AG08395 (cell line): ENCODE measurements at regions not wholly inside any gene's neighbourhood (a gene's known extent, or its start where the extent isn't known, plus 50 kb on each side); places are given as distances from the start of the nearest gene placed in this dataset.
"Not testable (repeated sequence)": the region's sequence is repeated elsewhere in the genome, so short reads cannot be mapped to it uniquely, and the experiment has no call there.

Experiments used
- DNase-seq: peaks from one replicate; pipeline ENCODE4 v3.0.0; 2012; ENCODE audit warnings: mixed read lengths, low spot score

DNA sequence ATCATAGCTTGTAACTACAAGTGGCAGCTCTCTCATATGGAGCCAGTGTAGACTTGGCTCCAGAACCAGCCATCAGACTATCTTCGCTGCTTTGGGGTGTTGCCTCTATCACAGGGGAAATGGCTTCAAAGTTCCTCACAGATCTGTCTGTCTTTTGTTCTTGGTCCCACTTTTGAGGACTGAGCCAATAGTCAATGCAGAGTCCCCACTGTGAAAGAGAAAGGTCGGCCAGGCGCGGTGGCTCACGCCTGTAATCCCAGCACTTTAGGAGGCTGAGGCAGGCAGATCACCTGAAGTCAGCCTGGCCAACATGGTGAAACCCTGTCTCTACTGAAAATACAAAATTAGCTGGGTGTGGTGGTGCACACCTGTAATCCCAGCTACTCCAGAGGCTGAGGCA is 86.9 kb upstream of the FZD7 start:
- DNase-seq = not testable (repeated sequence)

DNA sequence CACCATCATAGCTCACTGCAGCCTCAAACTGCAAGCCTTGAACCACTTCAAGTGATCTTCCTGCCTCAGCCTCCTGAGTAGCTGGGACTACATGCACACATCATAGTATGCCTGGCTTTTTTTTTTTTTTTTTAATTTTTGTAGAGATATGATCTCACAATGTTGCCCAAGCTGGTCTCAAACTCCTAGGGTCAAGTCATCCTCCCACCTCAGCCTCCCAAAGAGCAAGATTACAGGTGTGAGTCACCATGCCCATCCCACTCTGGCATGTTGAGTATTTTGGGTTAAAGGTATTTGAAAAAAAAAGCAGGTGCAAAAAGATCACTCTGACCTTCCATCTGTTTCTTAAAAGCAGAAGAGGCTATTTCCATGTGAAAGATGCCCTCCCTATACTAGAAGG is 86.4 kb upstream of the FZD7 start:
- DNase-seq = no peak

DNA sequence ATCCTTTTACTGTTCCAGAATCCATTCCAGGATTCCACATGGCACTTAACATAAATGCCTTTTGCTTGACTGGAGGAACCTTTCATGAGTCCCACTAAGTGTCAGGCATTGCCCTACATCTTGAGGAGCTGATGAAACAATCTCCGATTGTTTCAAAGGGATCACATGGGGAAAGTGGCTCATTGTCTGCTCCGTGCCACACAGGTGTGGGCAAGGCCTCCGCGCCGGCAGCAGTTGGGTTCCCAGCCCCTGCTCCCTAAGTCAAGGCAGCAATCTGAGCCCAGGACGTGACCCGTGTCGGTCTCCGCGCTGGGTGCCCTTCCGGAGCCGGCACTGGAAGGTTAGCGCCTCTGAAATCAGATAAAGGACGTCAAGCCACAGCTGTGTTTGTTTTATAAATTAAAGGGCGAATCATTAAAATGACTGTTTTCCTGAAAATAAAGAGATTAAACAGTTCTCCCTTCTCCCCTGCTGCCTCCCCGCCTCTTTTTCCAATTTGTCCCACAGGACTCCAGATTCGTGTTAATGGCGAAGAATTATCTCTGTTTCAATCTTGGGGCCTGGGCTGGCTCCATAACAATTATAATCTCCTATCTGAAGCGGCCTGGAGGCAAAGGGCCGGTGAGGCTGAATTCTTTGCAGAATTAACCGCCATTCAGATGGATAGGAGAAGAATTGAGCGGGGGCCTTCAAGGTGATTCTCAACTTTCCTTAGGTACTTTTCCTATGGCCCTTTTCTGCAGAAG is 84.3 kb upstream of the FZD7 start:
- DNase-seq = no peak

DNA sequence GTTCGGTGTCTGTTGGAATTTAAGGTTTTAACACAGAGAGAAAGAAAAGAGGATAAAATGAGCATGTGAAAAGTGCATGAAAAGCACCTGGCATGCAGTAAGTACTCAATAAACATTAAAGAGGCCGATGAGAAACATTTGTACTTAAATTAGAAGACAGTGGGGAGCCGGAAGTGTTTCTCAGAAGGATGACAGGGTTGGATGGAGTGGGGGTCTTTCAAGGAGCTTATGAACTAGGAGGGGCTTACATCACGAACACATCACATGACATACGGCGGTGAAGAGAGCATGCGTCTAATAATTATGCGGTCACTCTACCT is 83.8 kb upstream of the FZD7 start:
- DNase-seq = no peak

DNA sequence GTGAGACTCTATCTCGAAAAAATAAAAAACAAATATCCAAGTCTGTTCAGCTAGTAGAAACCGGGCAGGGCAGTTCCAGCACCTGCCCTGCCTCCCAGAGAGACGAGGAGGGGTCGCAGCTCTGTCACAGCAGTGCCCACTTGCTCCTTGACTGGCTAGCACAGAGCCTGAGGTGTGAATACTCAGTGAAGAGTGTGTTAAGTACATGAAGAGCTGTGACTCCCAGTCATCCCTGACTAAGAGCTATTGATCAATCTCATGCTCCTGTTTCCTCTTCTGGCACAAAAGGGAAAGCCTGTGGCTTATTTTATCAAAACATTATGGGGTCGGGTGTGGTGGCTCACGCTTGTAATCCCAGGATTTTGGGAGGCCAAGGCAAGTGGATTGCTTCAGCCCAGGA is 83.0 kb upstream of the FZD7 start:
- DNase-seq = peak; percentile 66

DNA sequence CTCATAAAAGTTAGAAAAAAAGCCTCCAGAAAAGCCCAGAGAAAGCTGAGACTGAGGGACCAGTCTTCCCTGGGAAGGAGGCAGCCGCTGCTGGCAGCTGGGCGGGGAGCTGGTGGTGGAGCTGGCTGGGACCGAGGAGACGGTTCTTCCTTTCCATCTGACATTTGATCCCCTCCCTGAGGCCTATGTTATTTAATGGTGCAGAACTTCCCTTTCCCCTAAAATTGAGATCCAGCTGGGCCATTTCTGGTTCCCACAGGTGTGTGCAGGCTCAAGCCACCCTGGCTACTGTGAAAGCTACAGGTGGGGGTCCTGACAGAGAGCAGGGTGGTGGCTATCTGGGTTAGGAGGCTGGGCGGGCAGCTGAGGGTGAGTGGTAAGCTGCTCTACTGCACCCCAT is 81.5 kb upstream of the FZD7 start:
- no peak for DNase-seq

DNA sequence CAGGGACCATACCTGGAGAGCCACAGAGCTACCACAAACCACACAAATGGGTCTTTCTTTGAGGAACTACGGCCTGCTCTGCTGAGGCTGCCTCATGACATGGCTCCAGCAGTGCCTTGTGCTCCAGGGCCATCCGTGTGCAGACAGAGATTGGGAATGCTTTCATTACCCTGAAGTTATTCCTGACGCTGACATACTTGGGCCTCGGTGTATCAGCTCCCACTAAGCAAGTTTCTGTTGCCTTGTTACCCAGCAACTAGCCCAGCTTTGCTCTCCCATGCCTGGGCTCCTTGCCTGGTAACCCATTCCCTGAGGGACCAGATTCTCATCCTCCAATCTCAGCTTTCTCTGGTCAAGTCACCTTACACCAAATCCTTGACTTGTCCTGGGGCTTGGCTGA is 80.3 kb upstream of the FZD7 start:
- DNase-seq = no peak

DNA sequence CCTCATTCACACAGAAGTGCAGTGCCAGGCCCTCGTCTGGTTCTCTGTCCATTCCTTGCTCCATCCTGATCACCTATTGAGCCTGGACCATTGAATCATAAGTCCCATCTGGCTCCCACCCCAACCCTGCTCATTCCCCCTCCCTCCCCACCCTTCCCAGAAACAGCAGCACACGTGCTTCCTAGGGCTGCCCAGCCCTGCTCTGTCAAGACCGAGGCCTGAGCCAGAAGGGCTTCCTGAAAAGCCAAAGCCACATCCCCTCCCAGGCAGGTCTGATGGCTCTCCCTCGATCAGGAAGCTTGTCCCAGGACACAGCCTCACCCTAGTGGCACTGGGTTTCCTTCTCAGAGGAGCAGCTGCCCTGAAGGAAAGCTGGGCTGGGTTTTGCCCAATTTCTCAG is 79.8 kb upstream of the FZD7 start:
- no peak for DNase-seq

DNA sequence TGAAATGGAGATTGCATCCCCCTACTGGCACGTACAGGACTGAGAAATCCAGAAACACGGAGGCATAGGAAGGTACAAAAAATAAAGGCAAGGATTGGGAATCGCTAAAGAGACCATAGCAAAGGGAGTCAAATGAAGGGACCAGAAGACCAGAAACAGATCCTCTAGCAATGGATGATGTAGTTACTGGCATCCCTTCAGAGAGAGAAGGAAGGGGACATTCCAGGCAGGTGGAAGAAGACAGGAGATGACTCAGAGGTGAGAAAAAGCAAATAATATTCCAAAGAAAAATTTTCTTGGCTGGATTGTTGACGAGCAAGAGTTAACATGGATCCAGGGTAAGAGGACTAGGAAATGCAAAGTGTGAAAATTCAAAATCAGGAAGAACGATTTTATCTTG is 78.4 kb upstream of the FZD7 start:
- no peak for DNase-seq

DNA sequence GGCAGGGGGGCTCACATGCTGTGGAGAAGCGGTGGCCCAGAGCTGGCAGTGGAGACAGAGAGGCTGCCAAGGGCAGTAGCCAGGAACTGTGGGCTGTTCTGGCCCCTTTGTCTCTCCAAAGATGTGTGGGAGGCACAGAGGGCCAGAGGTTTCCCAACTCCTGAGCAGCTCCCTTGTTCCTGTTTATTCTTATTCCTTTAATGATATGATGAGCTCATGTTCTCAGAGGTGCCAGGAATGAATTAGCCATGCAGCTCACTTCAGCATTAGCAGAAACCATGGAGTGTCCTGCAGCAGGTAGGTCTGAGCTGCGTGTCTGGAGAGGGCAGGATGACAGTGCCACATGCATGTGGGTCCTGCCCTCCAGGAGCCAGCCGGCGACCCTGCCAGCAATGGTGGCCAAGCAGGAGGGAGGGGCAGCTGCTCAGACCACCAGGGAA is 77.9 kb upstream of the FZD7 start:
- DNase-seq = no peak

DNA sequence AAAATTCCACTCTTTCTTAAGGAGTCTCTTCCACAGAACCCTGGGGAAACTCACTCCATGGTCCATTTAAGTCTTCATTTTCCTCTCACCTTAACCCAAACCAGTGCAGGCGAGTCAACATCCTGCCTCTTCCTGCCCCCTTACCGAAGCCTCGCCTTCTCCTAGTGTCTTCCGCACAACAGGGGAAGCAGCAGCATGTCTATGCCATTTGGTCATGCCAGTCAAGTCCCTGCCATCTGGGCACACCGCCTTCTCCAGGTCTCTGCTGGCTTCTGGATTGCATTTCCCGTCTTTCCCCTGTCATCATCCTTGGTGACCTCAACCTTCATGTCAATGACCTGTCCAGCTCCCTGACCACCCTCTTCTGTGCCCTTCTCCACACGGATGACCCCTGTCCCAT is 77.3 kb upstream of the FZD7 start:
- no peak for DNase-seq

DNA sequence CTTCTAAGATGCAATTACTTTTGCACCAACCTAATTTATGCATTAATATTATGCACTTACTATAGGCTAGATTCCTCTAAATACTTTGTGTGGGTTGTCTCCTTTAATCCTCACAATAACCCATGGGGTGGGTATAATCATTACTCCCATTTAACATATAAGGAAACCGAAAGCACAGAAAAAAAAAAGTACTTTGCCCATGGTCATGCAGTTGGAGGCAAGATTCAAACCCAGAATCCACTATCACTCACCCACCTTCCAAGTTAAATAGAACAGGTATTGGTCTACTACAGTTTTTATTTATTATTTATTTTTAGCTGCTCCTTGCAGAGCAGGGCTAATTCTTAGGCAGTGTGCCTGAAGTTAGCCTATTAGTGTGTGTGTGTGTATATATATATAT is 76.6 kb upstream of the FZD7 start:
- no peak for DNase-seq

DNA sequence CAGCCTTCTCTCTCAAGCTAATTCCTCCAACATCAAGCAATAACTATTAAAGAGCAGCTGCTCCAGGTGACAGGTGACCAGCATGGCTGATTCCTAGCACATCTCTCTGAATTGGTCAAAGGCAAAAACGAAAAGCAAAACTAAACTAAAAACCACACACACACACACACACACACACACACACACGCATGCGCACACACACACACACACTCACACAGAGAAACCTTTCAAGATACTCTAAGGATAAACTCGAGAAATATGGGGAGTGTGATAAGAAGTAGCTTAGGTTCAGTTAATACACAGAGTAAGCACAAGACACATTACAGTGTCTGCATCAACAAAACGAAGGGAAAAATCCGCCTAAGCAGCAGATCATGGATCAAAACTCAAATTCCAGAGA is 74.5 kb upstream of the FZD7 start:
- no peak for DNase-seq

DNA sequence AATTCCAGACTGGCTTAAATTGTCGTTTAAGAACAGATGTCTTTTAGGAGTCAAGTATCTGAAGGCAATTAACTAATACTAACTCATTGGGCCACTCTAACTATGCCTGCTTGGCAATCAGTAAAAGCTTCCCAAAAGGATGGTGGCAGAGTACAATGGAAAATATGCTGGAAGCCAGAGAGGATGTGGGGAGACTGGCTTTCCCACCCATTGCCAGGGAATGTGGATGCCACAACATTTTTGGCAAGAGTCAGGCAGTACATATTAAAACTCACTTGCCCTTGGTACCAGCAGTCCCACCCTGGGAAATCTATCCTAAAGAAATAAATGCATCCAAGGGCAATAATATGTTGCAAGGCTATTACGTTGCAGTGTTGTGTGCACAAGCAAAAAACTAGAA is 74.0 kb upstream of the FZD7 start:
- peak; percentile 69 for DNase-seq

DNA sequence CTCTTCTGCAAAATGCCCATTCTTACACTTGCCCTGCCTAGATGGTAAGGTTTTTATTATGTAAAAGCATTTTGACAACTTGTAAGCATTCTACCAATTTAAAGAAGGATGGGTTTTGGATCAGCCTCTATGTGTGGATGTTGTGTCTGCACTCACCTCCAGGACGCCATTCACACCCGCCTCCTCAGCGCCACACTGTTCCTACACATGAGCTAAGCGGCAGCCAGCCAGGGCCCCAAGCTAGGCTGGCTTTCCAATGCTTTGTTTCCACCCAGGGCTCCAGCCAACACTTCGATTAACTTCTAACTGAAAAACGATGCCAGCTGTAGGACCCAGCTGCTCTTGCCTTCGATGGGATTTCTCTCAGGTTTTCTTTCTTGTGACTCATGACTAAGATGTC is 73.3 kb upstream of the FZD7 start:
- no peak for DNase-seq

DNA sequence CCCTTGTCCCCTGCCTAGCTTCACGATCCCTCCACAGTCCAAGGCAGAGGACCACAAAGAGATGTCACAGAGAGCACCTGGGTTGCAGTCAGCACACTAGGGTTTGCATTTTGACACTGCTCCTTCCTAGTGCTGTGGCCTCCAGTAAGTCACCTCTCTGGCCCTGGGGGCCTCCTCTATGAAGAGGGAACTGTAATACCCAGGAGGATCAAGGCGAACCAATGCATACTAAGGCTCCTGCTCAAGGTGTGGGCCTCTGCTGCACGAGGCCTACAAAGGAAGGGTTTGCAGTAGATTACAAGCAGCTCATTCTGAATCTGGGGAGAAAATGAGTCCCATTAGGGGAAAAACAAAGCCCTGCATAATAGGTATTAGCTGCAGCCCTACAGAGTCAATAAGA is 72.3 kb upstream of the FZD7 start:
- no peak for DNase-seq

DNA sequence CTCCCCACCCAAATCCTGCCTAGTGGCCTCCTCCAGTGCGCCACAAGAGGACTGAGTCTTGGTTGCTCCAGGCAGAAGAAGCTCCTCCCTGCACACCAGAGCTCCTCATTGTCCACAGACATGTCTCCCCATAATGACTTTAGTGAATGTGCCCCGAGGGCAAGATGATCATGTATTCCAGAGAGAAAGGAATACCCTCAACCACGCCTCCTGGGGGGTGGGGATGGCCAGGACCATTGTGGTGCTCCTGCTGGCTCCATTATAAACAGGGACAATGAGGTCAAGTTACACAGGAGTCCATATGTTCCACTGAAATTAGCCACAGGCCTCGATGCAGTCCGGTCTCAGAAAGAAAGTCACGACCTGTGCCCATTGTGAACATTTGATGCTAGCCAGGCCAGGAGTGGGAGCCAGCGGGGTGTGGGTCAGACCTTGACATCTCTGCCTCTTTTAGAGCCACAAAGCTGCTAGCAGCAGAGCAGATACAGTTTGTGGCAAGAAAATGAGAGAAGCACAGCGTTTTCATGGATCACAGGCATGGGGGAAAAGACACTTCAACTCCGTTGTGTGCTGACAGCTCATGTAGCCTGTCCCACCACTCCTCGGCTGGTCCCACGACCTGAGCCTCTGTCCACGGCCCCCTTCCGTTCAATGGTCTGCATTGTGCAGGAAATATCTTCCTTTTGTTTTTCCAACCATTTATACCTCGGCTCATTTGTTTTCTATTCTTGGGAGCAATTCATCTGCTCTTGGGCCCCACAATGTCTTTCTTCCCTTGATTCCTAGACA is 70.7 kb upstream of the FZD7 start:
- DNase-seq = no peak

DNA sequence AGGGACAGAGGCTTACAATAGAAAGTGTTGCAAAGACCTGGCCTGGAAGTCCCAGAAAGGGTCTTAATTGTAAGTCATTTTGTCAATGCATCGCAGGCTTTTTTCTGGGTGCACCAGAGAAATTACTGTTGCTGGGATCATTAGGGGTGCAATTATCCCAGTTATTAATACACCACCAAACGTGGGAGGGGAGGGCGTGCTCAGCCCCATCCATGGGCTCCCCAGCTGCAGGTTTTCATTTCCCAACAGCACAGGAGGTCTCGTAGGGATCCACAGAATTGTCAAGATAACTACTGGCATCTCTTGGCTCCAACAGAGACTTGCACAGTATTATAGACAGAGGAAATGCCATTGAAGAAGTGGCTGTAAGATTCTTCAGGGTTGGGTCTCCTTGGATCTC is 69.6 kb upstream of the FZD7 start:
- no peak for DNase-seq

DNA sequence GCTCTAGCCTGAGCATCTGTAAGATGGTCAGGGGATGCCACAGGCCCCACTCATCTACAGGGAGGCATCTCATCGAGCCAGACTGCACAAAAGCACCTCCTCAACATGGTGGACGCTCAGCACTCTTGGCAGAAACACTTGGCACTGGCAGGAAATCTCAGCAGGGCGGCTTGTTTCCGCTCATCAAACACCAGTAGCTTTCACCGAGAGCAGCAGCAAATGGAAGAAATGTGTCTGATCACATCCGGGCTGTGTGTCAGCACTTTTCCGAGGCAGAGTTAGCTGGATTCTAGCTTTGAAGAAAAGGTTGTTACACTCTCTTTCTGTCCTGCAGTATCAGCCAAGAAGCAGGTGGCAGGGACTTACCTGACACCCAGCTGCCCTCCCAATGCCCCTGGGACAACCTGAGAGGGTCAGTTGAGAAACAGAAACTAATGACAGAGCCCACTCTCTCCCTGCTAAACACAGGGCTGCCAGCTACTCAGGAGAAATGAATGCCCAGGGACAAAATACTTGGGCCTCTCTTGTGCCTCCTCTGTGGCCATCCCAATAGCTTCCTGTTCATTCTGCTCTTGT is 68.9 kb upstream of the FZD7 start:
- DNase-seq = peak; percentile 49

DNA sequence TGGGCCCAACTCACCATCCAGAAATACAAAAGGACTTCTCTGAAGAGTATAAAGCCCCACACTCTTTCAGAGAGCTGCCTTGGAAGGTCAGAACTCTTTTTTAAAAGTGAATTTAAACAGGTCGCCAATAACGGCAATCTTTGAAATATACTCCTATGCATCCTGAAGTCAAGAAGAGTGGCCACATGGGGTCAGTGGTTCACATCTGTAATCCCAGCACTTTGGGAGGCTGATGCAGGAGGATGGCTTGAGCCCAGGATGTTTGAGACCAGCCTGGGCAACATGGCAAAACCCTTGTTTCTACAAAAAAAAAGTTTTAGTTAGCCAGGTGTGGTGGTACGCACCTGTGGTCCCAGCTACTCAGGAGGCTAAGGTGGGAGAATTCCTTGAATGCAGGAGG is 68.1 kb upstream of the FZD7 start:
- DNase-seq = no peak

DNA sequence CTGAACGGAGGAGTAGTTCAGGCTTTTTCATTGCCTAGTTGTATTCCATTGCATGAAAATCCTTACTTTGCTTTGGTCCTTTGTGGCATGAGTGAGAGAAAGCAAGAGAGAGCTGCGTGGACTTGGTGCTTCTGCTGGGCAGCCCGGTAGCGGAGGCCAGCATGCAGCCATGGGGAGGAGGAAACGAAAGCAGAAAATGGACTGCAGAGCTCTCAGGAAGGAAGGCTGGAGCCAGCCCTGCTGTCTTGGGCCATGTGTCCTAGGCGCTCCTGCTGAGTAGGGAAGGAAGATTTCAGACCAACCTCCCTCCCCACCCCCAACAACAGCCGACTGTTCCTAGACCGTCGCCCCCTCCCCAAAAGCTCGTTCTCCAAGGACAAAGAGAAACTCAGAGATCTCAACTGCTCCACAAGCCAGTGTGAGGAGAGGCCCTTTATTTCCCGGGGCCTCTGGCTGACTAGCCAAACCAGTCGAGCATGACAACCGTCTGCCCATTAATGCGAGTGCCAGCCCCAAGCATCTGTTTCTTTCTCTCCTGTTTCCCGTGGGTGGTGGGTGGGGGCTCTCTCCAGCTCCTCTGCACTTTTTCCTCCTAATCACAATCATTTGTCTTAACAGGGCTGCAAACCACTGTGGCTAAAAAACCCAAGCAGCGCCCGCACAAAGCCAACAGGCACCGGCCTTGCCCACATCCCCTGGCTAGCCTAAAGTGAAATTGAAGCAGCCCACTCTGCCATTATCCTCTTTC is 66.8 kb upstream of the FZD7 start:
- DNase-seq = no peak

DNA sequence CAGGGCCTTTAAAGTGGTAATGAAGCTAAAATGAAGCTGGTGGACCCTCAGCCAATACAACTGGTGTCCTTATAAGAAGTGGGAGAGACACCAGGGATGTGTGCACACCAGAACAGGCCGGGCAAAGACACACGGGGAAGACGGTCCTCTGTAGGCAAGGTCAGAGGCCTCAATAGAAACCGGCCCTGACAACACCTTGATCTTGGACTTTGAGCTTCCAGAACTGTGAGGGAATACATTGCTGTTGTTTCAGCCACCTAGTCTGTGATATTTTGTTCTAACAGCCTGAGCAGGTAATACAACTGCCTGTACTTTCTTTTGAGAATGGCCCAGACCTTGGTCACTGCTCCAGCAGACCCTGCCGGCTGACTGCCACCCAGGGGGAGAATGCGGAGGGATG is 65.6 kb upstream of the FZD7 start:
- DNase-seq = no peak

DNA sequence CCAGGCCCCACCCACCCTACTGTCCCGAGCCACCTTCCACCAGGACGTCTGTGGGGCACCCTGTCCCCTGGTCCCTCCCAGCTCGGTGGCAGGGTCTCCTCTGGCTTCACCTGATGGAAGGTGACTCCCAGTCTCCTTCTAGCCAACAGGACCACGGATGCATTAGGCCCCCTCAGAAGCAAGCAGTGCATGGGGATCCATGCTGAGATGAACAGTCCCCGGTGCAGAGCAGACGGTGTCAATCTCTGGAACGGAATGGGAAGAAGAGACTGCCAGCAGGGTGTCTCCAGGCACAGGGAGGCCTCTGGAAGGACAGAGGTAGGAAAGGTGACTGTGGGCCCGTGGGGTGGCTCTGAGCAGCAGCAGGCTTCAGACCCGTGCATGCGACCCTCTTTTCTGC is 65.2 kb upstream of the FZD7 start:
- DNase-seq = no peak
